ENCODE measurements at regions not wholly inside any gene's neighbourhood (a gene's known extent, or its start where the extent isn't known, plus 50 kb on each side); places are given as distances from the start of the nearest gene placed in this dataset.

GRCh38 chr4:137343221-137343620 is 189.1 kb downstream of the PCDH18 start:
- TF ChIP-seq CTCF (IDR thresholded peaks at IDR 0.05): no peak
- TF ChIP-seq ZFX (IDR thresholded peaks at IDR 0.05; ENCODE audit: borderline replicate concordance): no peak
